ENCODE measurements at regions not wholly inside any gene's neighbourhood (a gene's known extent, or its start where the extent isn't known, plus 50 kb on each side); places are given as distances from the start of the nearest gene placed in this dataset.
"Not testable (repeated sequence)": the region's sequence is repeated elsewhere in the genome, so short reads cannot be mapped to it uniquely, and the experiment has no call there.

GRCh38 chr12:25384038-25384892 lies 133.5 kb upstream of the KRAS start:
- DNase-seq (ENCODE audit: low spot score), result no peak

DNA sequence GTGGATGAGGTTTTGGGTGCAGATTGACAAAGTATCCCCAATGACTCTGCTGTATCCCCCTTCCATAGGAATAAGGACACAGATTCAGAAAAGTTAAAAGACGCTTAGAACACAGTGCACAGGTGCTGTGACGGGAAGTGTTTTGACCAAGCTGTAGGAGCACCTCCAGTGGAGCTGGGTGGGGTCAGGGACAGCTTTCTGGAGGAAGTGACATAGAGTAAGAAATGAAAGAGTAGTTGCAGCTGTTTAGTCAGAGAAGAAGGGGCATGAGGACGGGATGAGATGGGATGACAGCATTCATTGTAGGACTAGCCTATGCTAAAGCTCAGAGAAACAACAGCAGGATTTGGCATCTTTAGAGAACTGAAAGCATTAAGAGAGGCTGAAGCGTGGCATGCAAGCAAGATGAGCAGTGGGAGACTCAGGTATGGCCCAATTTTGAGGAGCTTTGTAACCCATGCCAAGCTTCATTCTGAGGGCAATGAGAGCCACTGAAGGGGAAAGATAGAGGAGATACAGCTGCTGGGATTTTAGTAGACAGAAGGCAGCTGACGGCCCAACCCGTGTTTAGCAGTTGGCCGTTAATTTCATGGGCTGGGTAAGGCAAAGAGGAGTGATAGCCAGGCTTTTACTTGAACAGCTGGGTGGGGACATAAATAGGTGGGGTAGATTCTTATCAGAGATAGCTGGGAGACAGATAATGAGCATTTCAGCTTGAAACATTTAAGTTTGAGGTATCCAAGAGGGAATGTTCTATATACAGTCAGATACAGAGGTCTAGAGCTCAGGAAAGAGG lies 131.8 kb upstream of the KRAS start:
- no peak for DNase-seq (ENCODE audit: low spot score)

DNA sequence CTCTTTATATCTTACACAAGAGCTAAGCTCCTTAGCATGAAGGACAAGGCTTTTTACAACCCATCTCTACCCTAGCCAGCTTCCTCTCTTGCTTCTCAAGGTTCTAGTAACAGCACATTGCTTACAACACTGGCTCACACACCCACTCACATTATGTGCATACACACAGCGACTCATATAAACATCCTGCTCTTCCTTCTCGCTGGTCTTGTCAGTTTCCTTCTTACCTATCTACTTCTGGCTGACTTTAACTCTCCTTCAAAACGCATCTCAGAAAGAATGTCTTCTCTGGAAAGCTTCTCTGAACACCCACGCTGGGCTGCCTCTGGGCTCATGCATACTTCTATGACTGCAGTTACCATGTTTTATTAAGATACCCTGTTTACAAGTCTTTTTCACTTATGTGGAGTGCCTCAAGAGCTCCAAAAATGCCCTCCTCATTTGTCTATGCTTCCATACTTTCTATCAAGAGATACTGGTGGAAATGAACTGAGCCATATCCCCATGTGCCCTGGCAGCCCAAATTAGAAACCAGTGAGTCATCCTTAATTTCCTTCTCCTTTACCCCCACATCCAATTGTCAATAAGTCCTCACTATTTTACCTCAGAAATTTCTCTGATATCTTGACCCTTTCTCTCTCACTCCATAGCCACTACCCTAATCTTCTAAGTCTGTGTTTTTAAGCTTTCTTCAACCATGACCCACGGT lies 126.9 kb upstream of the KRAS start:
- no peak for DNase-seq (ENCODE audit: low spot score)

- DNase-seq (ENCODE audit: low spot score), result no peak
Measured at GRCh38 chr12:25376985-25377384, 126.3 kb upstream of the KRAS start.

DNA sequence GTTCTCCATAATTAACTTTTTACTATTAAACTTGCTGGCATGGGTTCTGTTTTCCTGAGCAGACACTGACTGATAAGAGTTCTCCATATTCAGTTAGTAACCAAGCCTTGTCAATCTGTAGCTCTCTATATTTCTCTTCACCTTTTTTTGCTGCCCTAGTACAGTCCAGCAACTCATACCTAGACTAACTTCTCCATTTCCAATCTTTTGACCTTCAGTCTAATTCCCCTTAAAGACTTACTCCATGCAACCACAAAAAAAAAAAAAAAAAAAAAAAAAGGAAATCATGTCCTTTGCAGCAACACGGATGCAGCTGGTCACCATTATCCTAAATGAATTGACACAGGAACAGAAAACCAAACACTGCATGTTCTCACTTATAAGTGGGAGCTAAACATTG lies 125.7 kb upstream of the KRAS start:
- no peak for DNase-seq (ENCODE audit: low spot score)

GRCh38 chr12:25372969-25373817 lies 122.5 kb upstream of the KRAS start:
- no peak for DNase-seq (ENCODE audit: low spot score)

DNA sequence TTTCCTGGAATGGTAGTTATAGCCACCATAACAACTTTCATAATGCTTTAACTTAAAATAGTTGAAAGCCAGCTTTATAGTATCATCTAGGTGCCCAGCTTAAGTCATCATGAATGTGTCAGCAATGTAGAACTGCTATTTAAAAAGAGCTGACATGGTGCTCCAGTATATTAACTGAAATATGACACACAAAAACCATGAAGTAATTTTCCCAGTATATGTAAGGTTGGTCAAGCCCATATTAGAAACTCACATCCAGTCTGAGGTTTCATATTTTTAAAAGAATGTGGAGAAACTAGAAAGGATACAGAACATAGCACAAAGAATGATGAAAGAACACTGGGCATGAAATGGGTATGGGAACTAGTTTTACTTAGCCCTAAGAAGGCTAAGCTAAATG lies 121.3 kb upstream of the KRAS start:
- DNase-seq (ENCODE audit: low spot score), result no peak

DNA sequence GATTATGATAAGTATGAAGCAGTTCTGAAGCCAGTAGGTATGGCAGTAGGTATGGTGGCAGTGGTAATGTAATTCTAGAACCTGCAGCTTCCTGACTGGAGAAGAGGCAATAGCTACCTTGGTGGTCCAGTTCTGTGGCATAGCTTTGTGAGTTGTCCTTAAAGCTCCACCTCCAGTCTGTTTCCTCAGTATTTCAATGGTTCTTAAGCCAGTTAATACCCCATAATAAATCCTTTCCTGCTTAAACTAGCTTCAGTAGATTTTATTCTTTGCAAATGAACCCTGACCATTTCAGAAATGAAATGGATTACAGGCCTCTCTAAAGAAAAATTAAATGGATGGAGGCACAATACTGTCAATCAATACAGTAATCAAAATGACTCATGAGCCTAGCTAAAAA lies 117.8 kb upstream of the KRAS start:
- no peak for DNase-seq (ENCODE audit: low spot score)

- no peak for DNase-seq (ENCODE audit: low spot score)
Measured at GRCh38 chr12:25366122-25366521, 115.4 kb upstream of the KRAS start.

- no peak for DNase-seq (ENCODE audit: low spot score)
Measured at GRCh38 chr12:25365340-25365730, 114.6 kb upstream of the KRAS start.

DNA sequence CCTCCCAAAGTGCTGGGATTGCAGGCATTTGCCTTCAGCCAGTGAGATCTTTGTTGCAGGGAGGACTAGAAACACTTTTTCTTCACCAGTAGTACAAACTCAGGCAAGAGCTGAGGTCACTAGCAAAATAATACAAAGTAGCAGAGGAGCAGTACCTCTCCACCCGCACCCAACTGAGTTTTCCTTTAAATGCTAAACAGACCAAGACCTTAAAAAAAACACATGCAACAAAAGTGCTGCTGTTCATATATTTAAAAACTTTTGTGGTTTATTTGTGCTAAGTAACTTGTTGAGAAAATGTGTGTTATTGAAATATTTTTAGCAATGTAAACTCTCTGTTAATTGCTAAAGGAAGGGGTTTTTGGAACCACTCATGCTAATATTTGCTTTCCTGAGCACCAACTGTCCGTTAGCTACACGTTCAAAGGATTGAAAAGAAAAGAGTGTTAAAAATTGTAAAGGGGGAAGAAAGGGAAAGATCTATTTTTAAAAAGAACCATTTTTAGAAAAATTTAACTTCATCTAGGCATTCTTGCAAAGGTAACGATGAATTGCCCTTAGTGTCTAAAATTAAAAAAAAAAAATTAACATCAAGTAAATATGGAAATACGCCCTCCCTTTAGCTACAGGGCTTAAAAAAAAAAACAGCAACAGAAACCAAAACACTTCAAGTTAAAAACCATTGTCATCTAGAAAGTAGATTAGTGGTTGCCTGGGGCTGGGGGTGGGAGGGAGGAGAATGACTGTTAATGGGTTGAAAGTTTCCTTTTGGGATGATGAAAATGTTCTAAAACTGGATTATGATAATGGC lies 114.0 kb upstream of the KRAS start:
- DNase-seq (ENCODE audit: low spot score), result no peak

GRCh38 chr12:25362646-25363045 lies 111.9 kb upstream of the KRAS start:
- no peak for DNase-seq (ENCODE audit: low spot score)

DNA sequence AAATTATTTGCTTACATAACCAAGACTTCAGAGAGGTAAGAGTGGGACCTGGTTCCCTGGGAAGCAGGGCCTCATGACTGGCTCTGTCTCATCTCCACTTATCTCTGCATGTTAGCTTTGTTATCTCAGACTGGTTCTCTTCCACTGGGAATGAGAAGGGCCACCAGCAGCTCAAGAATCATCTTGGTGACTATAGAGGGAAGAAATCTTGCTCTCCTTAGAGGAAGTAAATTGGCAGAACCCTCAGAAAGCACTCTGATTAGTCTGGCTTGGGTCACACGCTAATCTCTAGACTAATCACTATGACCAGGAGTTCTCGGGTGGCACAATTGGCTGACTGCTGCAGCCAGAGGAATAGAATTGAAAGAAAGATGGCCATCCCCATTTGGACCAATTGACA lies 110.8 kb upstream of the KRAS start:
- no peak for DNase-seq (ENCODE audit: low spot score)

DNA sequence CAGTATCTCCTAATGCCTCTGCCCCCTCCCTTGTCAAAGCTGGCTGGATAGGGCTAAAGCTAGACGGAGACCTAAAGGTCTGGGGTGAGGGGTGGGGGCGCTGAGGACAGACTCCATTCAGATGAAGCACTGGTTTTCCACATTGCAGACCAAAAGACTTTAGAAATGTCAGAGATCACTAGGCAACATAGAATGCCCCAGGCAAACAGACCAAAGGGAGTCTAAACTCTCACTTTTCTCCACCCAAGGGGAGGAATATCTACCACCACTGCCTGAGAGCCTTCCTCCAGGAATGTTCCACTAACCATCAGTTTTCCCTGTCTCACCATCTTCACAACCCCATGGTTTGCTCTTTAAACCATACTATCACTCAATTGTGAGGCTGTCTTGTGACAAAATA lies 106.9 kb upstream of the KRAS start:
- no peak for DNase-seq (ENCODE audit: low spot score)

DNA sequence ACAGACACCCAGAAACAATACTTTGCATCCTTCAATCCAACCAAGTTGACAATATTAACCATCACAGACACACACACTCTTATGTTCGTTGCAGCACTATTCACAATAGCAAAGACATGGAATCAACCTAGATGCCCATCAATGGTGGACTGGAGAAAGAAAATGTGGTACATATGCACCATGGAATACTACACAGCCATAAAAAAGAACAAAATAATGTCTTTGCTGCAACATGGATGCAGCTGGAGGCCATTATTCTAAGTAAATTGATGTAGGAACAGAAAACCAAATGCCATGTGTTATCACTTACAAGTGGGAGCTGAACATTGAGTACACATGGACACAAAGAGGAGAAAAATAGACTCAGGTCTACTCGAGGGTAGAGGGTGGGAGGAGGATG lies 102.2 kb upstream of the KRAS start:
- not testable (repeated sequence) for DNase-seq (ENCODE audit: low spot score)

DNA sequence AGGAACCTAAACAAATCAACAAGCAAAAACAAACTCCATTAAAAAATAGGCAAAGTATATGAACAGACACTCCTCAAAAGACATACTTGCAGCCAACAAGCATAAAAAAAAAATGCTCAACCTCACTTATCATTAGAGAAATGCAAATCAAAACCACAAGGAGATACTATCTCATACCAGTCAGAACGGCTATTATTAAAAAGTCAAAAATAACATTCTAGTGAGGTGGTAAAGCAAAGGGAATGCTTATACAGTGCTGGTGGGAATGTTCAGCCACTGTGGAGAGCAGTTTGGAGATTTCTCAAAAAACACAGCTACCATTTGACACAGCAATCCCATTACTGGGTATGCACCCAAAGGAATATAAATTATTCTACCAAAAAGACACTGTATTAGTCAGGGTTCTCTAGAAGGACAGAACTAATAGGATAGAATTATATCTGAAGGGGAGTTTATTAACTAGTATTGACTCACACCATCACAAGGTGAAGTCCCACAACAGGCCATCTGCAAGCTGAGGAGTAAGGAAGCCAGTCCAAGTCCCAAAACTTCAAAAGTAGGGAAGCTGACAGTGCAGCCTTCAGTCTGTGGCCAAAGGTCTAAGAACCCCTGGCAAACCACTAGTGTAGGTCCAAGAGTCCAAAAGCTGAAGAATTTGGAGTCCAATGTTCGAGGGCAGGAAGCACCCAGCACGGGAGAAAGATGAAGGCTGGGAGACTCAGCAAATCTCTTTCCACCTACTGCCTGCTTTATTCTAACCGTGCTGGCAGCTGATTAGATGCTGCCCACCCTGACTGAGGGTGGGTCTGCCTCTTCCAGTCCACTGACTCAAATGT lies 101.6 kb upstream of the KRAS start:
- no peak for DNase-seq (ENCODE audit: low spot score)

- no peak for DNase-seq (ENCODE audit: low spot score)
Measured at GRCh38 chr12:25348593-25348895, 97.8 kb upstream of the KRAS start.

GRCh38 chr12:25347716-25348592 lies 97.2 kb upstream of the KRAS start:
- no peak for DNase-seq (ENCODE audit: low spot score)

GRCh38 chr12:25341877-25342276 lies 91.1 kb upstream of the KRAS start:
- not testable (repeated sequence) for DNase-seq (ENCODE audit: low spot score)

Measured in left forelimb (tissue), 1 donor.